H9 (cell line): ENCODE measurements at regions not wholly inside any gene's neighbourhood (a gene's known extent, or its start where the extent isn't known, plus 50 kb on each side); places are given as distances from the start of the nearest gene placed in this dataset.

Source experiments
- DNase-seq: peaks from one replicate; pipeline ENCODE4 v3.0.0-alpha.2; 2017
- H2AFZ ChIP-seq: one replicate; pipeline ENCODE4 v1.6.1; 2013; ENCODE audit warnings: mild to moderate bottlenecking, low read length, control low read depth, moderate library complexity
- H2AK5ac ChIP-seq: 2 replicates; pipeline ENCODE4 v1.6.1; 2013; ENCODE audit warnings: low read length, control low read depth, mixed read lengths; ENCODE audit not compliant: insufficient read length
- H2BK120ac ChIP-seq: one replicate; pipeline ENCODE4 v1.6.1; 2013; ENCODE audit warnings: low read depth, mild to moderate bottlenecking, low read length, control low read depth, inconsistent platforms; ENCODE audit not compliant: poor library complexity, severe bottlenecking
- H2BK12ac ChIP-seq: 2 replicates; pipeline ENCODE4 v1.6.1; 2013; ENCODE audit warnings: low read length, control low read depth, mixed read lengths, low read depth; ENCODE audit not compliant: insufficient read length
- H2BK15ac ChIP-seq: 2 replicates; pipeline ENCODE4 v1.6.1; 2013; ENCODE audit warnings: low read depth, low read length, control low read depth
- H2BK20ac ChIP-seq: one replicate; pipeline ENCODE4 v1.6.1; 2013; ENCODE audit warnings: low read depth, mild to moderate bottlenecking, low read length, control low read depth, inconsistent platforms; ENCODE audit not compliant: poor library complexity, severe bottlenecking
- H2BK5ac ChIP-seq: 2 replicates; pipeline ENCODE4 v1.6.1; 2013; ENCODE audit warnings: low read length, control low read depth, mixed read lengths; ENCODE audit not compliant: insufficient read length
- H3K14ac ChIP-seq: 2 replicates; pipeline ENCODE4 v1.6.1; 2013; ENCODE audit warnings: low read length, control low read depth; ENCODE audit not compliant: insufficient read depth
- H3K18ac ChIP-seq: 2 replicates; pipeline ENCODE4 v1.6.1; 2013; ENCODE audit warnings: low read depth, mild to moderate bottlenecking, mixed read lengths, low read length, control low read depth; ENCODE audit not compliant: insufficient read length
- H3K23ac ChIP-seq: 2 replicates; pipeline ENCODE4 v1.6.1; 2013; ENCODE audit warnings: low read length, control low read depth, mixed read lengths, low read depth; ENCODE audit not compliant: insufficient read length
- H3K23me2 ChIP-seq: 2 replicates; pipeline ENCODE4 v1.6.1; 2013; ENCODE audit warnings: low read depth, mild to moderate bottlenecking, mixed read lengths, low read length, control low read depth; ENCODE audit not compliant: insufficient read length, poor library complexity, severe bottlenecking
- H3K27ac ChIP-seq: 2 replicates; pipeline ENCODE4 v1.5.1; 2013; ENCODE audit warnings: low read length, control low read depth, mixed read lengths, low read depth; ENCODE audit not compliant: insufficient read length
- H3K27me3 ChIP-seq: 2 replicates; pipeline ENCODE4 v1.6.1; 2013; ENCODE audit warnings: low read length, control low read depth, inconsistent platforms; ENCODE audit not compliant: insufficient read depth
- H3K4ac ChIP-seq: 2 replicates; pipeline ENCODE4 v1.6.1; 2013; ENCODE audit warnings: low read depth, mild to moderate bottlenecking, control low read depth, inconsistent platforms, low read length, moderate library complexity
- H3K4me1 ChIP-seq: 2 replicates; pipeline ENCODE4 v1.6.1; 2013; ENCODE audit warnings: low read length, control low read depth, inconsistent platforms; ENCODE audit not compliant: insufficient read depth
- H3K4me2 ChIP-seq: 2 replicates; pipeline ENCODE4 v1.6.1; 2013; ENCODE audit warnings: low read length, control low read depth, mixed read lengths; ENCODE audit not compliant: insufficient read length, insufficient read depth
- H3K56ac ChIP-seq: 2 replicates; pipeline ENCODE4 v1.6.1; 2013; ENCODE audit warnings: low read depth, mild to moderate bottlenecking, mixed read lengths, low read length, control low read depth; ENCODE audit not compliant: insufficient read length
- H3K79me1 ChIP-seq: 2 replicates; pipeline ENCODE4 v1.6.1; 2013; ENCODE audit warnings: low read depth, mild to moderate bottlenecking, moderate library complexity, low read length, control low read depth, inconsistent platforms; ENCODE audit not compliant: insufficient read depth, poor library complexity, severe bottlenecking
- H3K79me2 ChIP-seq: 2 replicates; pipeline ENCODE4 v1.6.1; 2013; ENCODE audit warnings: low read length, control low read depth, inconsistent platforms; ENCODE audit not compliant: insufficient read depth
- H3K9ac ChIP-seq: 2 replicates; pipeline ENCODE4 v1.6.1; 2013; ENCODE audit warnings: low read length, control low read depth, mixed read lengths; ENCODE audit not compliant: insufficient read length; ENCODE audit errors: extremely low read depth
- H3K9me3 ChIP-seq: one replicate; pipeline ENCODE4 v1.6.1; 2013; ENCODE audit warnings: low read depth, low read length, inconsistent platforms; ENCODE audit not compliant: control insufficient read depth
- H3T11ph ChIP-seq: one replicate; pipeline ENCODE4 v1.6.1; 2013; ENCODE audit warnings: mild to moderate bottlenecking, low read length, control low read depth, inconsistent platforms
- H4K20me1 ChIP-seq: one replicate; pipeline ENCODE4 v1.6.1; 2013; ENCODE audit not compliant: control insufficient read depth, insufficient read length, insufficient read depth
- H4K5ac ChIP-seq: 2 replicates; pipeline ENCODE4 v1.6.1; 2013; ENCODE audit warnings: low read depth, mild to moderate bottlenecking, mixed read lengths, low read length, control low read depth; ENCODE audit not compliant: insufficient read length
- H4K8ac ChIP-seq: replicated peaks from 2 replicates; pipeline ENCODE4 v1.6.1; 2013; ENCODE audit warnings: low read length, control low read depth, mixed read lengths, low read depth; ENCODE audit not compliant: insufficient read length
- H4K91ac ChIP-seq: 2 replicates; pipeline ENCODE4 v1.6.1; 2013; ENCODE audit warnings: low read depth, mild to moderate bottlenecking, moderate library complexity, mixed read lengths, low read length, control low read depth; ENCODE audit not compliant: insufficient read length
- H3K27ac Mint-ChIP-seq, 3 experiments: 2 replicates in 2 of 3; 3 replicates in 1 of 3; pipeline ENCODE4 v1.8.0; 2020 to 2021; ENCODE audit warnings: mixed read lengths in 3 of 3, mild to moderate bottlenecking in 1 of 3, moderate library complexity in 1 of 3
- H3K27me3 Mint-ChIP-seq: 2 replicates; pipeline ENCODE4 v1.8.0; 2021; ENCODE audit warnings: low read depth, mild to moderate bottlenecking, moderate library complexity, mixed read lengths
- H3K36me3 Mint-ChIP-seq, 3 experiments: 2 replicates in 2 of 3; 3 replicates in 1 of 3; pipeline ENCODE4 v1.8.0; 2020 to 2021; ENCODE audit warnings: low read depth in 3 of 3, mixed read lengths in 3 of 3; ENCODE audit not compliant: insufficient read depth in 1 of 3
- H3K4me1 Mint-ChIP-seq, 2 experiments: 2 replicates each; pipeline ENCODE4 v1.8.0; 2020; ENCODE audit warnings: mixed read lengths in 2 of 2
- H3K4me3 Mint-ChIP-seq, 2 experiments: 2 replicates in 1 of 2; 3 replicates in 1 of 2; pipeline ENCODE4 v1.8.0; 2020 to 2021; ENCODE audit warnings: mild to moderate bottlenecking in 2 of 2, mixed read lengths in 2 of 2, moderate library complexity in 1 of 2
- H3K9me3 Mint-ChIP-seq, 2 experiments: 2 replicates in 1 of 2; 3 replicates in 1 of 2; pipeline ENCODE4 v1.8.0; 2020; ENCODE audit warnings: mild to moderate bottlenecking in 2 of 2, mixed read lengths in 2 of 2, moderate library complexity in 1 of 2
- CTCF ChIP-seq: fragments of 200-600 bp; sonication (generic); conservative IDR thresholded peaks from 3 replicates; pipeline ENCODE4 v1.8.0; 2021; ENCODE audit warnings: antibody characterized with exemption, mild to moderate bottlenecking
- WGBS: extraction: QIAGEN DNeasy Blood & Tissue Kit; methylation state at CpG from one replicate; pipeline ENCODE4 v1.1.7; 2013; ENCODE audit warnings: missing lambda C conversion rate, low lambda C conversion rate, mixed read lengths; ENCODE audit not compliant: insufficient read length; ENCODE audit errors: extremely low coverage; 5-methylcytosine and 5-hydroxymethylcytosine counted together

DNA sequence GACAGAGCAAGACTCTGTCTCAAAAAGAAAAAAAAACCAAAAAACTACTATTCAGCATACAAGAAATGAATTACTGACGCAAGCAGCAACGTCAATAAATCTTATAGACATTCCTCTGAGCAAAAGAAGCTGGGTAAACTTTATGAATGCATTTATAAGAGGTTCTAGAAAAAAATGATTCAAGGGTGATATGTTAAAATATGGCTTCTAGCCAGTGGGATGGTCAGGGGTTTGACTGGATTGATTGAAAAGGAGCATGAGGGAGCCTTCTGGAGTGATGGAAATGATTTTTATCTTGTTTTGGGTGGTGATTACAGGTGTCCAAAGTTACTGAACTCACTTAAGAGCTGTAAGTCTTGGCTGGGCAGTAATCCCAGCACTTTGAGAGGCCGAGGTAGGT is 64.9 kb upstream of the SALL4 start:
- H3K9me3 Mint-ChIP-seq: no peaks in the 10 kb centered on the region
- no peak overlapping the region for H3K4me3 Mint-ChIP-seq
- WGBS: no CpG with 5 or more reads among the region's 3 CpGs

More for the DNA sequence above, 64.9 kb upstream of the SALL4 start:
- Histone ChIP-seq H3K56ac (no peak overlapping the region), H3K4me2 (no peak overlapping the region), H2AFZ (no peak overlapping the region), H3K14ac (no peak overlapping the region), H3T11ph (no peak overlapping the region), H2BK15ac (no peak overlapping the region), H2BK5ac (no peak overlapping the region), H3K23me2 (no peaks in the 10 kb centered on the region), H2BK120ac (no peak overlapping the region), H3K18ac (no peak overlapping the region), H4K20me1 (no peaks in the 10 kb centered on the region), H3K27me3 (no peaks in the 10 kb centered on the region), H2BK12ac (no peak overlapping the region), H3K79me1 (no peaks in the 10 kb centered on the region), H4K8ac (no peak overlapping the region), H3K9ac (no peak overlapping the region), H3K4ac (no peak overlapping the region), H3K4me1 (no peaks in the 10 kb centered on the region; the same call in 1 of the 2 replicates), H2AK5ac (no peak overlapping the region), H4K5ac (no peak overlapping the region), H3K23ac (no peak overlapping the region), H2BK20ac (no peak overlapping the region), H3K9me3 (no peaks in the 10 kb centered on the region), H3K27ac (no peak overlapping the region), H3K79me2 (no peaks in the 10 kb centered on the region), H4K91ac (no peak overlapping the region)
- Mint-ChIP-seq H3K27me3 (no peaks in the 10 kb centered on the region), H3K27ac (no peak overlapping the region), H3K4me1 (peaks cover 9 to 13% of the 10 kb centered on the region in 2 experiments), H3K36me3 (no peaks in the 10 kb centered on the region)
- DNase-seq: no peak
- no peak for TF ChIP-seq CTCF
